ENCODE measurements at regions not wholly inside any gene's neighbourhood (a gene's known extent, or its start where the extent isn't known, plus 50 kb on each side); places are given as distances from the start of the nearest gene placed in this dataset.

GRCh38 chr5:35438786-35439185 is 178.9 kb upstream of the SPEF2 start:
- no peak for DNase-seq (ENCODE audit: low read depth in 2 of 2)
- no peak for TF ChIP-seq CTCF (IDR thresholded peaks at IDR 0.05; ENCODE audit: low read depth, low read length)
- H3K4me3 ChIP-seq (replicated peaks in 1 of 2; ENCODE audit: low read depth in 2 of 2, low read length in 2 of 2): no peak overlapping the region

- no peak for DNase-seq (ENCODE audit: low read depth in 2 of 2)
- H3K4me3 ChIP-seq (replicated peaks in 1 of 2; ENCODE audit: low read depth in 2 of 2, low read length in 2 of 2): no peak overlapping the region
- TF ChIP-seq CTCF (IDR thresholded peaks at IDR 0.05; ENCODE audit: low read depth, low read length): no peak
These were observed 179.4 kb upstream of the SPEF2 start for GRCh38 chr5:35438288-35438687.

GRCh38 chr5:35436400-35437057 is 181.1 kb upstream of the SPEF2 start:
- peak; percentile 43 to 48 for DNase-seq (ENCODE audit: low read depth in 2 of 2)
- no peak overlapping the region for H3K4me3 ChIP-seq (replicated peaks in 1 of 2; ENCODE audit: low read depth in 2 of 2, low read length in 2 of 2)
- TF ChIP-seq CTCF (IDR thresholded peaks at IDR 0.05; ENCODE audit: low read depth, low read length): peak; percentile 46

GRCh38 chr5:35430381-35431162 is 187.1 kb upstream of the SPEF2 start:
- DNase-seq (ENCODE audit: low read depth in 2 of 2): no peak
- no peak for TF ChIP-seq CTCF (IDR thresholded peaks at IDR 0.05; ENCODE audit: low read depth, low read length)
- H3K4me3 ChIP-seq (replicated peaks in 1 of 2; ENCODE audit: low read depth in 2 of 2, low read length in 2 of 2): no peak overlapping the region

- no peak for TF ChIP-seq CTCF (IDR thresholded peaks at IDR 0.05; ENCODE audit: low read depth, low read length)
- no peak overlapping the region for H3K4me3 ChIP-seq (replicated peaks in 1 of 2; ENCODE audit: low read depth in 2 of 2, low read length in 2 of 2)
- no peak for DNase-seq (ENCODE audit: low read depth in 2 of 2)
These were observed 189.9 kb upstream of the PRLR start for GRCh38 chr5:35420200-35420599.

GRCh38 chr5:35417040-35417439 is 186.8 kb upstream of the PRLR start:
- no peak for DNase-seq (ENCODE audit: low read depth in 2 of 2)
- no peak overlapping the region for H3K4me3 ChIP-seq (replicated peaks in 1 of 2; ENCODE audit: low read depth in 2 of 2, low read length in 2 of 2)
- no peak for TF ChIP-seq CTCF (IDR thresholded peaks at IDR 0.05; ENCODE audit: low read depth, low read length)
